ENCODE measurements at regions not wholly inside any gene's neighbourhood (a gene's known extent, or its start where the extent isn't known, plus 50 kb on each side); places are given as distances from the start of the nearest gene placed in this dataset.

DNA sequence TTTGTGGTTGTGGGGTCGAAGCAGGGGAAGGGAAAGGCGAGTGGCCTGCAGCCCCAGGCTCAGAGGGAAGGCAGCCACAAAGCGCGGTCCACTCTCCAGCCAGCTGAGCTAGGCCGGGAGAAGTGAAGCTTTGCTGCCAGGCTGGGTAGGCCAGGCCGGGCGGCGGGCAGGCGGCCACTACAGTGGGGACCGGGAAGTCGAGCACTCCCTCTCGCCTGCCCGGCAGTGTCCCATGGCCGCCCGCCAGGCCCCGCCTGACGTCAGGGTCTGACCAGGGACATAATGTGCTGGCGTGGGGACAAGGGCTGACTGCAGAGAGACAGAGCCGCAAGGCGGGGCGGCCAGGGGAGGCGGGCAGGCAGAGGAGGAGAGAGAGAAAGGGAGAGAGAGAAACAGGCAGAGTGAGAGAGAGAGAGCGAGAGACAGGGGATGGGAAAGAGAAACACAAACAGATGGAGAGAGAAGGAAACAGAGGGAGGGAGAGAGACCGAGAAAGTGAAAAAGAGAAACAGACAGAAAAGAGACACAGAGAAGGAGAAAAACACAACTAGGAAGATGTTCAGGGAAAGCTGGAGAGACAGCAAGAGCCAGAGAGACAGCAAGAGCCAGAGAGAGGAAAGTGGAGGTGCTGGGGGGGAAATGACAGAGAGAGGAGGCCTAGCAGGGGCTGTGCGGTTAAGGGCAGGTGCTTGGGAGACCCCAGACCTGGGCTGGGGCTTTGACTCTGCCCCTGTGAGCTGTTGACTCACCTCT, 94.5 kb upstream of the PTPN1 start:
- TF ChIP-seq, protein P1, sequence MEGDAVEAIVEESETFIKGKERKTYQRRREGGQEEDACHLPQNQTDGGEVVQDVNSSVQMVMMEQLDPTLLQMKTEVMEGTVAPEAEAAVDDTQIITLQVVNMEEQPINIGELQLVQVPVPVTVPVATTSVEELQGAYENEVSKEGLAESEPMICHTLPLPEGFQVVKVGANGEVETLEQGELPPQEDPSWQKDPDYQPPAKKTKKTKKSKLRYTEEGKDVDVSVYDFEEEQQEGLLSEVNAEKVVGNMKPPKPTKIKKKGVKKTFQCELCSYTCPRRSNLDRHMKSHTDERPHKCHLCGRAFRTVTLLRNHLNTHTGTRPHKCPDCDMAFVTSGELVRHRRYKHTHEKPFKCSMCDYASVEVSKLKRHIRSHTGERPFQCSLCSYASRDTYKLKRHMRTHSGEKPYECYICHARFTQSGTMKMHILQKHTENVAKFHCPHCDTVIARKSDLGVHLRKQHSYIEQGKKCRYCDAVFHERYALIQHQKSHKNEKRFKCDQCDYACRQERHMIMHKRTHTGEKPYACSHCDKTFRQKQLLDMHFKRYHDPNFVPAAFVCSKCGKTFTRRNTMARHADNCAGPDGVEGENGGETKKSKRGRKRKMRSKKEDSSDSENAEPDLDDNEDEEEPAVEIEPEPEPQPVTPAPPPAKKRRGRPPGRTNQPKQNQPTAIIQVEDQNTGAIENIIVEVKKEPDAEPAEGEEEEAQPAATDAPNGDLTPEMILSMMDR (conservative IDR thresholded peaks at IDR 0.05; ENCODE audit: low read length) = no peak
- TF ChIP-seq EZH2phosphoT487 (IDR thresholded peaks at IDR 0.05; ENCODE audit: borderline replicate concordance) = no peak

Data from Loucy (cell line).